HepG2 (cell line): ENCODE measurements at regions not wholly inside any gene's neighbourhood (a gene's known extent, or its start where the extent isn't known, plus 50 kb on each side); places are given as distances from the start of the nearest gene placed in this dataset.

Source experiments
- ATF1 ChIP-seq: IDR thresholded peaks from 2 replicates; pipeline ENCODE4 v1.6.1; 2016; ENCODE audit warnings: mild to moderate bottlenecking, control low read depth
- ATF7-NPFF ChIP-seq: sonication (generic); formaldehyde crosslinking; IDR thresholded peaks from 2 replicates; pipeline ENCODE4 v1.8.1; 2023; ENCODE audit warnings: mild to moderate bottlenecking, low read depth, missing genetic modification reagents, moderate library complexity
- CBX1 ChIP-seq: IDR thresholded peaks from one replicate; pipeline ENCODE4 v1.6.1; 2016; ENCODE audit warnings: antibody characterized with exemption, low read depth
- ELF3 ChIP-seq: IDR thresholded peaks from 2 replicates; pipeline ENCODE4 v1.6.1; 2016; ENCODE audit warnings: missing genetic modification reagents, missing compliant biosample characterization
- GATAD1 ChIP-seq: IDR thresholded peaks from 2 replicates; pipeline ENCODE4 v1.6.1; 2016; ENCODE audit warnings: missing genetic modification reagents, missing compliant biosample characterization
- HDAC6 ChIP-seq: fragments of 200-600 bp; sonication (generic); IDR thresholded peaks from 2 replicates; pipeline ENCODE4 v1.7.0; 2017; ENCODE audit warnings: mild to moderate bottlenecking, antibody characterized with exemption, low read length, low read depth
- HNRNPL ChIP-seq: fragments of 200-400 bp; formaldehyde crosslinking; IDR thresholded peaks from 2 replicates; pipeline ENCODE4 v1.6.1; 2017; ENCODE audit warnings: mild to moderate bottlenecking, low read depth, low read length
- ISX ChIP-seq: sonication (generic); formaldehyde crosslinking; conservative IDR thresholded peaks from 2 replicates; pipeline ENCODE4 v1.5.0; 2020; ENCODE audit warnings: missing genetic modification reagents
- KDM2A ChIP-seq: sonication (generic); formaldehyde crosslinking; IDR thresholded peaks from 2 replicates; pipeline ENCODE4 v1.4.0; 2020; ENCODE audit warnings: low read depth, missing genetic modification reagents, borderline replicate concordance
- POLR2AphosphoS2 ChIP-seq: IDR thresholded peaks from 2 replicates; pipeline ENCODE4 v1.6.1; 2011; ENCODE audit warnings: low read depth, low read length, improper control_type of control experiment
- RFXANK ChIP-seq: IDR thresholded peaks from 2 replicates; pipeline ENCODE4 v1.6.1; 2016
- RXRA ChIP-seq: sonication (generic); formaldehyde crosslinking; IDR thresholded peaks from 2 replicates; pipeline ENCODE4 v1.5.1; 2020; ENCODE audit warnings: missing genetic modification reagents
- SIX4 ChIP-seq: sonication (generic); formaldehyde crosslinking; IDR thresholded peaks from 2 replicates; pipeline ENCODE4 v1.4.0; 2020; ENCODE audit warnings: missing genetic modification reagents
- SMAD3 ChIP-seq: sonication (generic); formaldehyde crosslinking; IDR thresholded peaks from 2 replicates; pipeline ENCODE4 v1.4.0; 2020; ENCODE audit warnings: missing genetic modification reagents
- SOX6 ChIP-seq, 2 experiments: fragments of 450-650 bp in 1 of 2; sonication (generic) in 1 of 2; formaldehyde crosslinking in 1 of 2; IDR thresholded peaks; 2 replicates each; pipeline versions ENCODE4 v1.4.0 to v1.6.1; 2017 to 2020; ENCODE audit warnings: antibody characterized with exemption in 1 of 2, mild to moderate bottlenecking in 1 of 2, missing genetic modification reagents in 1 of 2
- U2AF2 ChIP-seq: fragments of 200-400 bp; formaldehyde crosslinking; IDR thresholded peaks from 2 replicates; pipeline ENCODE4 v1.6.1; 2017; ENCODE audit warnings: low read depth, mild to moderate bottlenecking, low read length
- ZBTB49 ChIP-seq: sonication (generic); formaldehyde crosslinking; IDR thresholded peaks from 2 replicates; pipeline ENCODE4 v1.4.0; 2020; ENCODE audit warnings: missing genetic modification reagents, borderline replicate concordance
- ZFP37 ChIP-seq: sonication (generic); formaldehyde crosslinking; IDR thresholded peaks from 2 replicates; pipeline ENCODE4 v1.4.0; 2020; ENCODE audit warnings: missing genetic modification reagents, borderline replicate concordance
- ZNF281 ChIP-seq: sonication (generic); formaldehyde crosslinking; IDR thresholded peaks from 2 replicates; pipeline ENCODE4 v1.4.0; 2020; ENCODE audit warnings: missing genetic modification reagents, borderline replicate concordance
- ZSCAN22 ChIP-seq: sonication (generic); formaldehyde crosslinking; IDR thresholded peaks from 2 replicates; pipeline ENCODE4 v1.4.0; 2020; ENCODE audit warnings: mild to moderate bottlenecking, missing genetic modification reagents
- ZSCAN29 ChIP-seq: sonication (generic); formaldehyde crosslinking; conservative IDR thresholded peaks from 2 replicates; pipeline ENCODE4 v1.4.0; 2020; ENCODE audit warnings: mild to moderate bottlenecking, missing genetic modification reagents
- TF ChIP-seq, protein P1 (sequence below): sonication (generic); formaldehyde crosslinking; IDR thresholded peaks from 2 replicates; pipeline ENCODE4 v1.4.0; 2020; ENCODE audit warnings: missing genetic modification reagents
- TF ChIP-seq, protein P2 (sequence below): sonication (generic); formaldehyde crosslinking; IDR thresholded peaks from 2 replicates; pipeline ENCODE4 v1.8.0; 2022; ENCODE audit warnings: mild to moderate bottlenecking, missing genetic modification reagents, borderline replicate concordance

DNA sequence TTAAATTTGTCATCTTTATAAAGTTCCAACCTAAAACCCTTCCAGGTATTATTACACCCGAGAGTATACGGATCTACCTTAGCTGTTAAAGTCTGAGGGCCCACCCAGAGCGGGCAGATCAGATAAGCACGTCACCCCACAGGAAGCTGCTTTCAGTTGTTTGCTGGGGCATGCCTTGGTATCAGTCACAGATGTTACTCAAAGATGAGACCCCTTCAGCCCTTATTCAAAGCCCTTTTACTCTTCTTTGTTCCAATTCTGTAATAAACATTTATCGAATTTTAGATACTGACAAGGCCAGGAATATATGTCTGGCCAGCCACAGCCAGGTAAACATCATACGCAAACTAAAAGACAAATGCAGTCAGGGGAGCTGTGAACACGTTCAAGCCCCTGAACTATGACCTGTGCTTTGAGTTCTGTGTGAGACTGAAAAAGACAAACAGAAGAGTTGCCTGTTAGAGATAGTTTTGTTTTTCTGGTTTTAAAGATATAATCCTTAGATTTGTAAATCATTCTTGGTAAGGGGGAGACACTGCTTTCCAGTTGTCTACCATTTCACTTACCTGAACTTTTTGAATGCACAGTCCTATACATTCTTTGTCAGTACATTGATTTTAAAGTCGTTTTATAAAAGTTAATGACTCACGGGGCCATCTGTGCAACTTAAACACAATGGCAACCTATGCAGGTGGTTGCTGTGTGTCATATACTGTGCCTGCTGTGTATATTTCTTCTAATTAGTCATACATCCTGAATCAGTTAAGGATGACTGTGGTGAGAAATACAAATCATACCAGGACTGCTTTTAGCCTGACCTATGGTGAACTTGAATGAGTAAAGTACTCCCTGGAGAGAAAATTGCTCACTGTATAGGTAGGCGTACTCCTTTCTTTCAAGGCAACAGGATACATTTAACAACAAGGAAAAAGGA is 100.5 kb upstream of the ITPRID2 start (continued):
- TF ChIP-seq, protein P1, sequence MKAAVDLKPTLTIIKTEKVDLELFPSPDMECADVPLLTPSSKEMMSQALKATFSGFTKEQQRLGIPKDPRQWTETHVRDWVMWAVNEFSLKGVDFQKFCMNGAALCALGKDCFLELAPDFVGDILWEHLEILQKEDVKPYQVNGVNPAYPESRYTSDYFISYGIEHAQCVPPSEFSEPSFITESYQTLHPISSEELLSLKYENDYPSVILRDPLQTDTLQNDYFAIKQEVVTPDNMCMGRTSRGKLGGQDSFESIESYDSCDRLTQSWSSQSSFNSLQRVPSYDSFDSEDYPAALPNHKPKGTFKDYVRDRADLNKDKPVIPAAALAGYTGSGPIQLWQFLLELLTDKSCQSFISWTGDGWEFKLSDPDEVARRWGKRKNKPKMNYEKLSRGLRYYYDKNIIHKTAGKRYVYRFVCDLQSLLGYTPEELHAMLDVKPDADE: no peak
- TF ChIP-seq GATAD1: no peak
- peak; percentile 59; the same call in 1 of the 2 replicates for TF ChIP-seq SMAD3 (CRISPR knock-in tag)
- TF ChIP-seq ZFP37 (CRISPR knock-in tag): no peak
- no peak for TF ChIP-seq SOX6 (IDR thresholded peaks at IDR 0.05)
- peak; percentile 95 for TF ChIP-seq SOX6 (CRISPR knock-in tag; IDR thresholded peaks at IDR 0.05)
- TF ChIP-seq ELF3 (CRISPR knock-in tag): peak; percentile 43
- peak; percentile 70; the same call in 1 of the 2 replicates for TF ChIP-seq SIX4
- no peak for TF ChIP-seq HNRNPL
- TF ChIP-seq ZBTB49 (CRISPR knock-in tag): no peak
- no peak for TF ChIP-seq HDAC6
- TF ChIP-seq ISX: no peak
- TF ChIP-seq, protein P2, sequence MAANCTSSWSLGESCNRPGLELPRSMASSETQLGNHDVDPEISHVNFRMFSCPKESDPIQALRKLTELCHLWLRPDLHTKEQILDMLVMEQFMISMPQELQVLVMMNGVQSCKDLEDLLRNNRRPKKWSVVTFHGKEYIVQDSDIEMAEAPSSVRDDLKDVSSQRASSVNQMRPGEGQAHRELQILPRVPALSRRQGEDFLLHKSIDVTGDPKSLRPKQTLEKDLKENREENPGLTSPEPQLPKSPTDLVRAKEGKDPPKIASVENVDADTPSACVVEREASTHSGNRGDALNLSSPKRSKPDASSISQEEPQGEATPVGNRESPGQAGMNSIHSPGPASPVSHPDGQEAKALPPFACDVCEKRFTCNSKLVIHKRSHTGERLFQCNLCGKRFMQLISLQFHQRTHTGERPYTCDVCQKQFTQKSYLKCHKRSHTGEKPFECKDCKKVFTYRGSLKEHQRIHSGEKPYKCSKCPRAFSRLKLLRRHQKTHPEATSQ (CRISPR knock-in tag): peak; percentile 81; the same call in 1 of the 2 replicates
- TF ChIP-seq CBX1: no peak
- TF ChIP-seq ZSCAN22 (CRISPR knock-in tag): no peak
- no peak; the same call in 1 of the 2 replicates for TF ChIP-seq ATF7-NPFF (CRISPR knock-in tag)
- no peak for TF ChIP-seq U2AF2
- TF ChIP-seq ZNF281: peak; percentile 32; the same call in 1 of the 2 replicates
- 0 out of 2 replicates have a peak, but pooled peaks have one; percentile 33 for TF ChIP-seq ZSCAN29
- TF ChIP-seq RXRA (CRISPR knock-in tag): no peak; the same call in 1 of the 2 replicates
- no peak for TF ChIP-seq RFXANK
- TF ChIP-seq POLR2AphosphoS2: no peak
- TF ChIP-seq ATF1 (CRISPR knock-in tag): peak; percentile 75
- no peak for TF ChIP-seq KDM2A
